Prostate gland (tissue), 2 donors: ENCODE measurements at regions not wholly inside any gene's neighbourhood (a gene's known extent, or its start where the extent isn't known, plus 50 kb on each side); places are given as distances from the start of the nearest gene placed in this dataset.

Experiments
- CTCF ChIP-seq, 4 experiments: fragments of 200-600 bp in 2 of 4; fragments of 450-650 bp in 2 of 4; sonication (generic) in 2 of 4; IDR thresholded peaks; 1 replicate in 3 of 4; 2 replicates in 1 of 4; pipeline ENCODE4 v1.5.1; 2016 to 2019; ENCODE audit warnings: antibody characterized with exemption in 4 of 4, mild to moderate bottlenecking in 2 of 4, moderate library complexity in 2 of 4
- POLR2AphosphoS5 ChIP-seq: sonication (generic); formaldehyde crosslinking; IDR thresholded peaks from one replicate; pipeline ENCODE4 v1.6.1; 2017; ENCODE audit warnings: antibody characterized with exemption

GRCh38 chr6:54503144-54503543 is 194.9 kb downstream of the TINAG start:
- TF ChIP-seq CTCF (IDR thresholded peaks at IDR 0.05) = no peak
- TF ChIP-seq POLR2AphosphoS5 = no peak
